ENCODE measurements at regions not wholly inside any gene's neighbourhood (a gene's known extent, or its start where the extent isn't known, plus 50 kb on each side); places are given as distances from the start of the nearest gene placed in this dataset.

GRCh38 chr2:115904516-115904915 lies 1462.1 kb downstream of the DPP10 start:
- Histone ChIP-seq H4K20me1 (ENCODE audit: insufficient read depth, low read length) (no peaks in the 10 kb centered on the region), H3K4me1 (ENCODE audit: insufficient read depth, low read length) (no peaks in the 10 kb centered on the region), H3K27ac (ENCODE audit: low read length) (no peak overlapping the region), H3K9ac (ENCODE audit: low read depth, low read length) (no peak overlapping the region), H3K36me3 (ENCODE audit: insufficient read depth, low read length) (no peaks in the 10 kb centered on the region), H3K27me3 (ENCODE audit: insufficient read depth, low read length, poor library complexity) (no peaks in the 10 kb centered on the region), H3K79me2 (ENCODE audit: insufficient read depth, low read length) (no peaks in the 10 kb centered on the region), H3K4me3 (ENCODE audit: low read depth in 1 of 2, low read length in 2 of 2) (no peak overlapping the region), H3K4me2 (ENCODE audit: insufficient read depth, low read length) (no peak overlapping the region), H2AFZ (ENCODE audit: low read depth, low read length) (no peak overlapping the region), H3K9me3 (ENCODE audit: insufficient read depth, low read length, severe bottlenecking) (no peaks in the 10 kb centered on the region)
- ATAC-seq (ENCODE audit: insufficient read depth, low read depth) (no peak), DNase-seq (no peak)
- TF ChIP-seq CTCF (IDR thresholded peaks at IDR 0.05; ENCODE audit: borderline replicate concordance, extremely low read depth, low read length, poor library complexity, severe bottlenecking) = no peak
- TF ChIP-seq EZH2 (IDR thresholded peaks at IDR 0.05; ENCODE audit: borderline replicate concordance, low read depth, low read length, severe bottlenecking) = no peak

GRCh38 chr2:115908731-115909130 lies 1466.3 kb downstream of the DPP10 start:
- Histone ChIP-seq H4K20me1 (ENCODE audit: insufficient read depth, low read length) (no peaks in the 10 kb centered on the region), H2AFZ (ENCODE audit: low read depth, low read length) (no peak overlapping the region), H3K79me2 (ENCODE audit: insufficient read depth, low read length) (no peaks in the 10 kb centered on the region), H3K9ac (ENCODE audit: low read depth, low read length) (no peak overlapping the region), H3K9me3 (ENCODE audit: insufficient read depth, low read length, severe bottlenecking) (no peaks in the 10 kb centered on the region), H3K4me1 (ENCODE audit: insufficient read depth, low read length) (no peaks in the 10 kb centered on the region), H3K4me2 (ENCODE audit: insufficient read depth, low read length) (no peak overlapping the region), H3K27ac (ENCODE audit: low read length) (no peak overlapping the region), H3K36me3 (ENCODE audit: insufficient read depth, low read length) (no peaks in the 10 kb centered on the region), H3K4me3 (ENCODE audit: low read depth in 1 of 2, low read length in 2 of 2) (no peak overlapping the region), H3K27me3 (ENCODE audit: insufficient read depth, low read length, poor library complexity) (no peaks in the 10 kb centered on the region)
- TF ChIP-seq EZH2 (IDR thresholded peaks at IDR 0.05; ENCODE audit: borderline replicate concordance, low read depth, low read length, severe bottlenecking) (no peak), CTCF (IDR thresholded peaks at IDR 0.05; ENCODE audit: borderline replicate concordance, extremely low read depth, low read length, poor library complexity, severe bottlenecking) (no peak)
- ATAC-seq (ENCODE audit: insufficient read depth, low read depth) (no peak), DNase-seq (no peak)

- ATAC-seq (ENCODE audit: insufficient read depth, low read depth) = no peak
- H3K4me3 ChIP-seq (ENCODE audit: low read depth in 1 of 2, low read length in 2 of 2) = no peak overlapping the region
These were observed 1467.8 kb downstream of the DPP10 start for GRCh38 chr2:115910270-115910669.

More at GRCh38 chr2:115910270-115910669, 1467.8 kb downstream of the DPP10 start:
- H3K4me1 ChIP-seq (ENCODE audit: insufficient read depth, low read length) = no peaks in the 10 kb centered on the region
- no peaks in the 10 kb centered on the region for H3K9me3 ChIP-seq (ENCODE audit: insufficient read depth, low read length, severe bottlenecking)
- no peaks in the 10 kb centered on the region for H4K20me1 ChIP-seq (ENCODE audit: insufficient read depth, low read length)
- DNase-seq = no peak
- no peak overlapping the region for H3K4me2 ChIP-seq (ENCODE audit: insufficient read depth, low read length)
- H2AFZ ChIP-seq (ENCODE audit: low read depth, low read length) = no peak overlapping the region
- no peaks in the 10 kb centered on the region for H3K36me3 ChIP-seq (ENCODE audit: insufficient read depth, low read length)
- TF ChIP-seq CTCF (IDR thresholded peaks at IDR 0.05; ENCODE audit: borderline replicate concordance, extremely low read depth, low read length, poor library complexity, severe bottlenecking) = no peak
- H3K27me3 ChIP-seq (ENCODE audit: insufficient read depth, low read length, poor library complexity) = no peaks in the 10 kb centered on the region
- no peaks in the 10 kb centered on the region for H3K79me2 ChIP-seq (ENCODE audit: insufficient read depth, low read length)
- no peak overlapping the region for H3K9ac ChIP-seq (ENCODE audit: low read depth, low read length)
- no peak overlapping the region for H3K27ac ChIP-seq (ENCODE audit: low read length)

Measured in DND-41 (cell line).